ENCODE measurements at regions not wholly inside any gene's neighbourhood (a gene's known extent, or its start where the extent isn't known, plus 50 kb on each side); places are given as distances from the start of the nearest gene placed in this dataset.

- ATAC-seq (ENCODE audit: poor library complexity) (no peak), DNase-seq (no peak)
- intact Hi-C loops (cut with DNase I) = no loop called here
These were observed 106.7 kb downstream of the RPS29 start for GRCh38 chr14:49479432-49479831.

DNA sequence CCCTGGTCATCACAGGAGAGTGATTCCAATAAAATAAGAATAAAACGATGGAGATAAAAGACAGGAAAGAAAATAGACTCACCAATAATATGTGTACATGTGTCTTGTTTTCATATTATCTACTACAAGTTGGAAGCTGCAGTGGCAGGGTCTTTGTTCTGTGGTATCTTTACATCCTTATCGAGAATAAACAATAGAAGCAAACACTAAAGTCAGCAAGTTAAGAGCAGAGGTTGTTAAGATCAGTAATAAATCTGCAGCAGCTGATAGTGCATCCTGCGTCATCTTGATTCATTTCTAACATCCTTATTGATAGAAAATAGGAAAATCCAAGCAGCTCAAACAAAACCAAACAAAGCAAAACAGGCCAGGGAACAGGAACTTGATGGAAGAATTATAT is 107.4 kb downstream of the RPS29 start:
- no peak for ATAC-seq (ENCODE audit: poor library complexity)
- intact Hi-C loops (cut with DNase I) = no loop called here
- DNase-seq = no peak

GRCh38 chr14:49467091-49467490 is 119.1 kb downstream of the RPS29 start:
- ATAC-seq (ENCODE audit: poor library complexity) (no peak), DNase-seq (no peak)
- intact Hi-C loops (cut with DNase I) = no loop called here

DNA sequence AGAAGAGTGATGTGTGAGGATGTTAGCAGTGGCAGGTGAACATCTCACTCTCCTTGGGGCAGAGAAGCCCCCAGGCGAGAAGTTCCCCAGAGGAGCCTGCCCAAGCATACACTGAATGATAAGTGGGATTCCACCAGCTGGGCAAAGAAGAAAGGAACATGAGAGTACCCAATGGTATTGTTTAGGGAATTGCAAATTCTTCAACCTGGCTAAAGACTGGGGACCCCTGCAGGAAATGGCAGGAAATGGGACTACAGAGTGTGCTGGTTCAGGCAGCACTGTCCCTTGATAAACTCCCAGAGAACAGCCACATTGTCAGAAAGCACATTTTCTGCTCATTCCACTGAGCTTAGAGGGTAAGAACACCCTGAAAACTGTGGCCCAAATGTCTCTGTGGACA is 121.3 kb downstream of the RPS29 start:
- ATAC-seq (ENCODE audit: poor library complexity) = no peak
- intact Hi-C loops (cut with DNase I) = no loop called here
- no peak for DNase-seq

DNA sequence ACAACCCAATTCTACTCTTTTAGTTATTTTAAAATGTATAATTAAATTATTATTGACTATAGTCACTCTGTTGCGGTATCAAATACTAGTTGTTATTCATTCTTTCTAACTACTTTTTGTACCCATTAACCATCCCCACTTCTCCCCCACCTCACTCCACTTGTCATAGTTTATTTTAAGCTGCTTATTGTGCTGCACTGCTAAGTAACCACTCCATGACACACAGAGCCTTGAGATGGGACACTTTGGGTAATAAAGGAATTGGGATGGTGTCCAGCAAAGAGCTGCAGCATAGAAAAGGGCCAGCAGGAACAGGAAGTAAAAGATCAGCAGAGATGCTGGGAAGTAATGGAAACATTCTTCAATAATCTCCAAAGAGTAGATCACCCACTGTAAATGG is 123.0 kb downstream of the RPS29 start:
- intact Hi-C loops (cut with DNase I) = no loop called here
- DNase-seq (no peak), ATAC-seq (ENCODE audit: poor library complexity) (no peak)

DNA sequence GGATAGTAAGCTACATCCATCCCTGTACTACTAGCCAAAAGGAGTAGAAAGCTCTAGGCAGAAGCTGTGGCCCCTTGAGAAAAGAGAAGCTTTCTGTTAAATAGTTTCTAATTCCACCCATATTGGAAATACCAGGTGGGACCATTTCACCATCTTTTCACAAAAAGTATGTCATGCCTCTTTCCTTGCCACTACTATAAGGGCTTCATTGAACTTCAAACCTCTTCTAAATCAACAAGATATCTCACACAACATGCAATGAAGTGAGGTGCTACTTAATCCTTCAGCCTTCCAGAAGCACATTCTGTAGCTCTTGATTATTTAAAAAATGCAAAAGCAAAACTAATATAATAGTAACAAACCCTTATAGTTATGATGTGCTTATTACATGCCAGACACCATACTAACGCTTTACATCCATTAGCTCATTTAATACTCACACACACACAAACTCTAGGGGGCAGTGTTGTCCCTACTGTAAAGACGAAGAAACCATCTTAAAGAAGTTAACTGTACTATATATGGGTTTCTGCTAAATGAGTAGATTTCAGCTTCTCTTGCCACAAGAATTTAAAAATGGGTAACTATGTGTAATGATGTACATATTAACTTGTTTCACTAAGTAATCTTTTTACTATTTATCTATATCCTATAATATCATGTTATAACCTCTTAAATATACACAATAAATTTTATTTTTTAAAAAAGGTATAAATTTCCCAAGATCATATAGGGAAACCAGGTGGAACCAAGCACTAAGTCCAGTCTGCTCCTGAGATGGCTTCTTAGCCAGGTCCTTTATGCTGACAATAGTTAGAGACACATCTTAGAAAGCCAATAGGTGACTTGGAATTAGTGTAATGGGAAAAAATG is 124.4 kb downstream of the RPS29 start:
- ATAC-seq (ENCODE audit: poor library complexity) (peak; percentile 48), DNase-seq (no peak)
- intact Hi-C loops (cut with DNase I) = no loop called here

- no peak for DNase-seq
- intact Hi-C loops (cut with DNase I) = no loop called here
- ATAC-seq (ENCODE audit: poor library complexity) = no peak
These were observed 125.5 kb downstream of the RPS29 start for GRCh38 chr14:49460662-49461061.

DNA sequence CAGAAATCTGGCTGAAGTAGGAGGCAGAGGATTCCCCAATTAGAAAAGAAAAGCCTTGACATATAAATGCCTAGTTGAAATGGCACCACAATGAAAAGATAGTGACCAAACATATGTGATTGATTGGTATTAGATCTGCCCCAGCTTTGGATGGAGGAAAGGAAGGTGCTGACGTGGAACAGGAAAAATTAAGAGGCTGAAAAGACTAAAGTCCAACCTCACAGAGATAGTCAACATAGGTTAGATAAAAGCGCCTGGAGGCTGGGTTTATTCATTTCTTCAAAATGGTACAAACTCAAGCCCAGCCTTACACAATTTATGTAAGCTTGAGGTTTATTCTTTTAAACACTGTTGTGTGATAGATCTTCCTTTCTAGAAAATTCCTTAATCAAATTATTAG is 129.6 kb downstream of the RPS29 start:
- intact Hi-C loops (cut with DNase I) = no loop called here
- ATAC-seq (ENCODE audit: poor library complexity) (no peak), DNase-seq (no peak)

- no peak for DNase-seq
- ATAC-seq (ENCODE audit: poor library complexity) = no peak
- intact Hi-C loops (cut with DNase I) = no loop called here
These were observed 134.2 kb downstream of the RPS29 start for GRCh38 chr14:49451938-49452337.

- ATAC-seq (ENCODE audit: poor library complexity) = no peak
- intact Hi-C loops (cut with DNase I) = no loop called here
- no peak for DNase-seq
These were observed 136.4 kb downstream of the RPS29 start for GRCh38 chr14:49449749-49450148.

DNA sequence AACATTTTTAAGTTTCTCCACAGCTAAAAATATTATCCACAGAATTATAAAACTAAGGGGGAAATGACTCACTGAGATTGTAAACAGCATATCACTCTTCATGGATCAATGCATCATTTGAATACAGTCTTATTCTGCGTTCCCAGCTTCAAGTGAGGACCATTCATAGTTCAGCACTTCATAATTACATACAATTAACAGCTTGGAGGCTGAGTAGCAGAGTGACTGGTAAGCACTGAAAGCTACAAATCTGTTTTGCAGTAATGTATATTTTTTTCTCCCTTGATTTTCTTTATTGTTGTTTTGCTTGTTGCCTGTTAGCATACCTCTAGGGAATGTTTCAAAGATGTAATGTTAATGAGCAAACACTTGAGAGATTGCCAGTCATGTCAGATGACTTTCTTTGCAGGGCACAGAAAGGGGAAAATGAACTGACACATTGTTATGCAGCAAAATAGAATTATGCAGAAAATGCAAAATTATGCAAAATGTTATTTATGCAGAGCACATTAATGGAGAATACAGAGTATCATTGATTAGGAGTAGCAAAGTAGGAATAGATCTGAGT is 138.6 kb downstream of the RPS29 start:
- no peak for ATAC-seq (ENCODE audit: poor library complexity)
- intact Hi-C loops (cut with DNase I) = no loop called here

DNA sequence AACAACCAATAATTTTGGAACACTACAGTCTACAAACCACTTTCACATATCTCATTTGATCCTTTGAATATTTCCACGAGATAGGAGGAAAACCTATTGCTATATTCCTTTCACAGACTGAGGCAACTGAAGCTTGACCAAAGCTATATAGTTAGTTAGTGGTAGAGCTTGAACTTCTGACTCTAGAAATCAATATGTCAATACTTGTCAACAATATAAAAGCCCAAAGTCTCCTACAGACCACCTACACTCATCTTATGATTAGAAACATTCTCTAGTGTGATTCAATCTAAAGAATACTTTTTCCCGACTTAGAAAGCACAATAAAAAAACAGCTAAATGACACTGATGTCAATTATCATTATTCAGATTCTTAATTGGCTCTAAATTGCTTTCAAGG is 139.4 kb downstream of the RPS29 start:
- DNase-seq (no peak), ATAC-seq (ENCODE audit: poor library complexity) (no peak)
- intact Hi-C loops (cut with DNase I) = no loop called here

More for the DNA sequence above, 138.6 kb downstream of the RPS29 start:
- no peak for DNase-seq

GRCh38 chr14:49438256-49438770 is 147.9 kb downstream of the RPS29 start:
- no peak for ATAC-seq (ENCODE audit: poor library complexity)
- intact Hi-C loops (cut with DNase I) = no loop called here
- DNase-seq = no peak

DNA sequence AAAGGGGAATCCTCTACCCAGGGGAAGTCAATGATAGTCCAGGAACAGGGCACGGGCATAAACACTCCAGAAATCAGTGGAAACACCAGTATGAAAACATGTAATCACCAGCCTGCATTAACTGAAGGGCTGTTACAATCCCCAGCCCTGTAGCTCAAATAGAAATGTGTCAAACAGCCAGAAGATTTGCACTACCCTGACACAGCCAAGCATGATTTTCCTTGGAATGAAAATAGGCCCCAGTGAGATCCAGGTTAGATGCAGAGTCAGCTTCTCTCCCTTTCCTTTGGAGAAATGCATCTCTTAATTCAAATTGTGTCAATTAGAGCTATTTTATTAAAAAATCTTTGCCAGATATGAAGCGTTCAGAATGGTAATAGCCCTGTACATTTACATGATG is 158.1 kb downstream of the RPS29 start:
- ATAC-seq (ENCODE audit: poor library complexity) = no peak

DNA sequence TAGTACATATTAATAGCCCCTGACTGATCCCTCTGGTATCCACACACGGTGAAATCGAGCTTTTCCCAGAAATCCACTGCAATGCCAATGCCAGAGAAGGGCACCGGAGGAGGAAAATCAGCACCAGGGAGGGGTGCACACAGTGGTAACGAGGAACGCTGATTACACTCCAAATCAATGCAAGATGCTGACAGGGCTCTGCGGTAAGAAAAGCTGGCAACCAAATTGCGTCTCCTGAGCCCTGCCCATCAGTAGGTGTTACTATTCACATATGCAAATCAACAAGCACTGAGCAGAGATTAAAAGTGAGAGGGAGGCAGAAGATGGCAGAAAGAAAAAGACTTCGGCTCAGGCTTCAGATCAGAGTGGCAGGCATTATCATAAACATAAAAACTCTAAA is 159.1 kb downstream of the RPS29 start:
- ATAC-seq (ENCODE audit: poor library complexity) = no peak
- intact Hi-C loops (cut with DNase I) = no loop called here
- DNase-seq = no peak

More for the DNA sequence above, 158.1 kb downstream of the RPS29 start:
- DNase-seq = no peak
- intact Hi-C loops (cut with DNase I) = no loop called here

DNA sequence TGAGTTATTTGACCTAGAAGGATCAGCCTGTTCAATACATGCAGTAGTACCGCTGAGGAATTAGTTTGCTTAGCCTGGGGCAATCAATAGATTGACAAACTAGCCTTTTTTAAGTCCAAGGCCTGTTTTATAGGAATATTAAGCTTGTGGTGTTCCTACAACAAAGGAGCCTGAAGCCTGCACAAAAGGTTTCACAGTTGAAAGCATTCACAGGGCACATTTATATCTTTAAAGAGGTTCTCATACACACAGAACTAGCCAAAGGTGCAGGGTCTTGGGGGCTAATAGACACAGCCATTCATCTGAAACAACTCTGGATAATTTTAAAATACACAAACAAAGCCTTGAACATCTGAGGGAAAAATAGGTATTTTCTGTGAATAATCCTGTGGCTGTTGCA is 160.3 kb downstream of the RPS29 start:
- intact Hi-C loops (cut with DNase I) = no loop called here
- DNase-seq (no peak), ATAC-seq (ENCODE audit: poor library complexity) (no peak)

- DNase-seq = no peak
- ATAC-seq (ENCODE audit: poor library complexity) = no peak
- intact Hi-C loops (cut with DNase I) = no loop called here
These were observed 161.5 kb downstream of the RPS29 start for GRCh38 chr14:49424436-49425331.

GRCh38 chr14:49420201-49420600 is 166.0 kb downstream of the RPS29 start:
- ATAC-seq (ENCODE audit: poor library complexity) = no peak
- no peak for DNase-seq
- intact Hi-C loops (cut with DNase I) = no loop called here

- DNase-seq (no peak), ATAC-seq (ENCODE audit: poor library complexity) (no peak)
- intact Hi-C loops (cut with DNase I) = no loop called here
These were observed 167.4 kb downstream of the RPS29 start for GRCh38 chr14:49418789-49419188.
